ENCODE measurements at regions not wholly inside any gene's neighbourhood (a gene's known extent, or its start where the extent isn't known, plus 50 kb on each side); places are given as distances from the start of the nearest gene placed in this dataset.

GRCh38 chr20:24819331-24819965, 129.6 kb upstream of the CST7 start:
- H3K36me3 Mint-ChIP-seq: no peaks in the 10 kb centered on the region
- no peaks in the 10 kb centered on the region for H3K9me3 Mint-ChIP-seq
- H3K27me3 Mint-ChIP-seq (ENCODE audit: low read depth in 3 of 3): peaks cover 0 to 3% (median 1%) of the 10 kb centered on the region in 3 donors
- DNase-seq: no peak
- no peak overlapping the region for H3K4me3 Mint-ChIP-seq
- no peaks in the 10 kb centered on the region for H3K4me1 Mint-ChIP-seq
- H3K27ac Mint-ChIP-seq: no peak overlapping the region

GRCh38 chr20:24820345-24820744, 128.7 kb upstream of the CST7 start:
- Mint-ChIP-seq H3K36me3 (no peaks in the 10 kb centered on the region), H3K4me3 (no peak overlapping the region), H3K27me3 (ENCODE audit: low read depth in 3 of 3) (peaks cover 0 to 3% (median 1%) of the 10 kb centered on the region in 3 donors), H3K9me3 (no peaks in the 10 kb centered on the region), H3K4me1 (no peaks in the 10 kb centered on the region), H3K27ac (no peak overlapping the region)
- no peak for DNase-seq

- peaks cover 0 to 1% (median 1%) of the 10 kb centered on the region in 3 donors for H3K27me3 Mint-ChIP-seq (ENCODE audit: low read depth in 3 of 3)
- H3K36me3 Mint-ChIP-seq: no peaks in the 10 kb centered on the region
- H3K27ac Mint-ChIP-seq: no peak overlapping the region
- no peaks in the 10 kb centered on the region for H3K9me3 Mint-ChIP-seq
- H3K4me3 Mint-ChIP-seq: no peak overlapping the region
- H3K4me1 Mint-ChIP-seq: no peaks in the 10 kb centered on the region
- DNase-seq: no peak
These were observed 127.7 kb upstream of the CST7 start for GRCh38 chr20:24821391-24821790.

GRCh38 chr20:24823176-24823784, 125.8 kb upstream of the CST7 start:
- Mint-ChIP-seq H3K4me3 (no peak overlapping the region), H3K4me1 (no peaks in the 10 kb centered on the region), H3K9me3 (no peaks in the 10 kb centered on the region), H3K27ac (no peak overlapping the region), H3K27me3 (ENCODE audit: low read depth in 3 of 3) (peaks cover 0 to 1% (median 0%) of the 10 kb centered on the region in 3 donors), H3K36me3 (no peaks in the 10 kb centered on the region)
- no peak for DNase-seq

GRCh38 chr20:24823989-24824693, 124.9 kb upstream of the CST7 start:
- H3K4me1 Mint-ChIP-seq: no peaks in the 10 kb centered on the region
- H3K9me3 Mint-ChIP-seq: no peaks in the 10 kb centered on the region
- no peaks in the 10 kb centered on the region for H3K36me3 Mint-ChIP-seq
- peaks cover 0 to 1% (median 0%) of the 10 kb centered on the region in 3 donors for H3K27me3 Mint-ChIP-seq (ENCODE audit: low read depth in 3 of 3)
- no peak overlapping the region for H3K4me3 Mint-ChIP-seq
- no peak overlapping the region for H3K27ac Mint-ChIP-seq
- no peak for DNase-seq

GRCh38 chr20:24825591-24825990, 123.5 kb upstream of the CST7 start:
- H3K4me3 Mint-ChIP-seq: no peak overlapping the region
- H3K36me3 Mint-ChIP-seq: no peaks in the 10 kb centered on the region
- H3K4me1 Mint-ChIP-seq: no peaks in the 10 kb centered on the region
- no peak for DNase-seq
- peak overlapping the region in 1 of 6 donors; percentile 26 for H3K27ac Mint-ChIP-seq
- no peaks in the 10 kb centered on the region for H3K9me3 Mint-ChIP-seq
- peaks cover 0 to 1% (median 0%) of the 10 kb centered on the region in 3 donors for H3K27me3 Mint-ChIP-seq (ENCODE audit: low read depth in 3 of 3)

- Mint-ChIP-seq H3K27me3 (ENCODE audit: low read depth in 3 of 3) (no peaks in the 10 kb centered on the region), H3K9me3 (no peaks in the 10 kb centered on the region), H3K4me1 (no peaks in the 10 kb centered on the region), H3K4me3 (no peak overlapping the region), H3K27ac (no peak overlapping the region), H3K36me3 (no peaks in the 10 kb centered on the region)
- no peak for DNase-seq
These were observed 121.3 kb upstream of the CST7 start for GRCh38 chr20:24827603-24828295.

GRCh38 chr20:24828992-24829648, 119.9 kb upstream of the CST7 start:
- H3K9me3 Mint-ChIP-seq: no peaks in the 10 kb centered on the region
- H3K4me1 Mint-ChIP-seq: no peaks in the 10 kb centered on the region
- H3K27me3 Mint-ChIP-seq (ENCODE audit: low read depth in 3 of 3): no peaks in the 10 kb centered on the region
- H3K27ac Mint-ChIP-seq: no peak overlapping the region
- no peak for DNase-seq
- no peak overlapping the region for H3K4me3 Mint-ChIP-seq
- H3K36me3 Mint-ChIP-seq: no peaks in the 10 kb centered on the region

GRCh38 chr20:24829649-24830370, 119.3 kb upstream of the CST7 start:
- H3K4me3 Mint-ChIP-seq: no peak overlapping the region
- no peaks in the 10 kb centered on the region for H3K9me3 Mint-ChIP-seq
- H3K27ac Mint-ChIP-seq: no peak overlapping the region
- DNase-seq: no peak
- no peaks in the 10 kb centered on the region for H3K4me1 Mint-ChIP-seq
- H3K27me3 Mint-ChIP-seq (ENCODE audit: low read depth in 3 of 3): no peaks in the 10 kb centered on the region
- no peaks in the 10 kb centered on the region for H3K36me3 Mint-ChIP-seq

GRCh38 chr20:24830649-24831048, 118.4 kb upstream of the CST7 start:
- no peaks in the 10 kb centered on the region for H3K36me3 Mint-ChIP-seq

GRCh38 chr20:24831232-24831631, 117.8 kb upstream of the CST7 start:
- Mint-ChIP-seq H3K4me1 (no peaks in the 10 kb centered on the region), H3K27ac (no peak overlapping the region), H3K4me3 (no peak overlapping the region), H3K36me3 (no peaks in the 10 kb centered on the region), H3K27me3 (ENCODE audit: low read depth in 3 of 3) (no peaks in the 10 kb centered on the region), H3K9me3 (no peaks in the 10 kb centered on the region)
- no peak for DNase-seq

More at GRCh38 chr20:24830649-24831048, 118.4 kb upstream of the CST7 start:
- Mint-ChIP-seq H3K27ac (no peak overlapping the region), H3K4me1 (no peaks in the 10 kb centered on the region), H3K27me3 (ENCODE audit: low read depth in 3 of 3) (no peaks in the 10 kb centered on the region), H3K9me3 (no peaks in the 10 kb centered on the region), H3K4me3 (no peak overlapping the region)
- DNase-seq: no peak

GRCh38 chr20:24832518-24832917, 116.6 kb upstream of the CST7 start:
- Mint-ChIP-seq H3K4me3 (no peak overlapping the region), H3K36me3 (no peaks in the 10 kb centered on the region), H3K4me1 (no peaks in the 10 kb centered on the region), H3K27ac (peak overlapping the region in 1 of 6 donors; percentile 53), H3K9me3 (no peaks in the 10 kb centered on the region), H3K27me3 (ENCODE audit: low read depth in 3 of 3) (peaks cover 0 to 2% (median 0%) of the 10 kb centered on the region in 3 donors)
- no peak for DNase-seq

- Mint-ChIP-seq H3K4me1 (no peaks in the 10 kb centered on the region), H3K27ac (no peak overlapping the region), H3K36me3 (no peaks in the 10 kb centered on the region), H3K27me3 (ENCODE audit: low read depth in 3 of 3) (peaks cover 0 to 2% (median 0%) of the 10 kb centered on the region in 3 donors), H3K4me3 (no peak overlapping the region), H3K9me3 (no peaks in the 10 kb centered on the region)
- no peak for DNase-seq
These were observed 115.5 kb upstream of the CST7 start for GRCh38 chr20:24833592-24833991.

Data from immature natural killer cell (primary cell).